Hypothalamus (tissue), 51 donors: ENCODE measurements at regions not wholly inside any gene's neighbourhood (a gene's known extent, or its start where the extent isn't known, plus 50 kb on each side); places are given as distances from the start of the nearest gene placed in this dataset.
A peak's percentile ranks its signal among the peaks of the same experiment; 100 is the strongest.

ENCODE experiments used
- DNase-seq, 51 donors: peaks; one replicate each; lab custom pipeline; 2025; lab: John Stamatoyannopoulos, UW

DNA sequence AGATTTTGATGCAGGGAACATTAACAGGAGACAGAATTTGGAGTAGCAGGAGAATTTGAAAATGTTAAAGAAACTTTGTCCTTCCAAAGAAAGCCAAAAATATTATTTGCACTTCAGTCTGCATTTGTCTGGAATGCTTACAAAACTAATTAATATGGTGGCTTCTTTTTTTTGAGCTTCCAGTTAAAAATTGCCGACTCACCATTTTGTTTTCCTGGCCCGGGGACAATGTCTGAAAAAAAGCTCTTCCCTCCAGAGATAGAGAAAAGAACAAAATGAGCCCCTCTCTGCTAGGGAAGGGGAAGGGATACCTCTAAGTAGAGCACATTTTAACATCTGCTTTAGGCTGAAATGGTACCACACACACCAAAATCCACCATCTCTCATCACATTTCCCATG is 360.8 kb downstream of the SOX9 start:
- DNase-seq, result no peak

- no peak for DNase-seq
Measured at GRCh38 chr17:72485596-72485995, 364.8 kb downstream of the SOX9 start.

DNA sequence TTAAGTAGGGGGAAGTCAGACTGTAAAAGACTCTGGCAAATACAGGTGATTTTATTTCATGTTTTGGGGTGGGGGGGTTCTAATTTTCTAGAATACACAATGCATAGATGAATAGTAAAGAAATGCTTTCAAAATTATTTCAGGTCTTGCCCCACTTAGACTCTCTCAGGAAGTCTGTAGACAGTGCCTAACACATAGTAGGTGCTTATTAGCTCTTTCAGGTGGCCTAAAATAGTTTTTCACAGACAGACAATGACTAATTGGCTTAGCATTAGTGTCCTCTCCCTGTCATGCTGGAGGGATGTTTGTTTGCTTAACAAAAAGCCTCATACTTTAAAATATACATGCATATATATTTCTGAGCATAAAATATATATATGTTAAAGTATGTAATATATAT is 366.0 kb downstream of the SOX9 start:
- no peak for DNase-seq

GRCh38 chr17:72487731-72488494 is 367.1 kb downstream of the SOX9 start:
- DNase-seq, result no peak

DNA sequence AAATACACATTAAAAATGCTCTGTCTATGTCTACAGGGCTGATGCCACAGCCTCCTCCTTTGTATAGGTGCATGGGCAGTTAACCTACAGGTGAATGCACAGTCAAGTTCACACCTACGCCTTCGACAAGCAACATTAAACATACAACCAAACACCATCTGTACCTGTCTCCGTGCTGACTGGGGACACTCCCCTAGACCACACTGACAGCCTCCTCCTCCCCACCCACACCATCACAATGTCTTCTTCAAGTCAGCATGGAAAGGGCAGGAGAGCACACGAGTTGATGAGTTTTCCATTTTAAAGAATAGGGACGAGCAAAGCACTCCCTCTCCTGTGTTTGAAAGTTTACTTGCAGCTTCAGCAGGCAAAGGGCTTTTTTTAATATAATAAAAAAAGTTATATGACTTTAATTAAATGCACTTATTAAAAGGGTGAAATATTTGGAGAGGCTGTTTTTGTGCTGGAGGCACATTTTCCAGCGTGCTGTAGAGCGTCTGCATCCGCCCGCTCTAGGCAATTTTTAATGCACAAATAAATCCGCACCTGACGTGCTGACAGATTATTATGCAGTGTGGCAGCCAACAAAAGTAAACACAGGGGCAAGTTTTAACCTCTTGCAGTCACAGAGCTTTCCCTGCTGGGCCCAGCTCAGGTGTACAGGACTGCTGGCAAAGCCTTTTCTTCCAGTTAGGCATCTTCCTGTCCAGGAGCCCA is 367.9 kb downstream of the SOX9 start:
- no peak for DNase-seq

DNA sequence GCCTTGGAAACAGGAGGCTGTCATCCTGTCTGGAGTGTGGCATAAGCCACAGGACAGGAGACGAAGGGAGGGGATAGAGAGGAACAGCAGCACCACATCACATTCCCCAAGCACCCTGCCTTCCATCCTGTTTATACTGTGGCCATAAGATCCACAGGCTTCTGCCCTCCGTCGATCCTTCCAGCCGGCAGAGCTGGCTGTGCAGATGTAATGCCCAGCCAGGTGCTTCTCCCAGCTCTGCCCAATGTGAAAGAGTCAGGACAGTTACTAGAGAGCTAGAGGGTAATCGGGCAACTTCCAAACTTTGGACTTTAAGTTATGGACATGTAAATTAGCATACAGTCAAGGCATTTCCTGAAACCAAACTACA is 368.4 kb downstream of the SOX9 start:
- no peak for DNase-seq

- DNase-seq, result no peak
Measured at GRCh38 chr17:72491102-72491501, 370.3 kb downstream of the SOX9 start.

- DNase-seq, result no peak
Measured at GRCh38 chr17:72492494-72492893, 371.7 kb downstream of the SOX9 start.

- DNase-seq, result no peak
Measured at GRCh38 chr17:72492941-72493340, 372.1 kb downstream of the SOX9 start.

GRCh38 chr17:72494566-72494965 is 373.7 kb downstream of the SOX9 start:
- DNase-seq, result no peak

- no peak for DNase-seq
Measured at GRCh38 chr17:72496461-72496860, 375.6 kb downstream of the SOX9 start.

DNA sequence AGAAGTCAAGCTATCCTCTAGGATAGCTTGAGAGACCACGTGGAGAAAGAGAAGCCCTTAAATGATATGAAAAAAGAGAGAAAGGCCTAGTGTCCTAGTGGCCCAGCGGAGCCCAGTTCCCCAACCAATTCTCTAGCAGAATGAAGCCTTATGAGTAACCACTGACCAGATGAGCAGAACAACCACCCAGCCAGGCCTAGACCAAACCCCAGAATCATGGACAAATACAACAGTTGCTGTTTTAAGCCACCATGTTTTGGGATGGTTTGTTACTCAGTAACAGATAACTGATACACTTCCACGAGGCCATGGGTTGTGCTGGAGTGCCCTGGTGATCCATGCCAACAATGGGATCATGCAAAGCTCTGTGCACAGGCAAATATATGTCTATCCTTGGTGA is 377.1 kb downstream of the SOX9 start:
- DNase-seq, result no peak

DNA sequence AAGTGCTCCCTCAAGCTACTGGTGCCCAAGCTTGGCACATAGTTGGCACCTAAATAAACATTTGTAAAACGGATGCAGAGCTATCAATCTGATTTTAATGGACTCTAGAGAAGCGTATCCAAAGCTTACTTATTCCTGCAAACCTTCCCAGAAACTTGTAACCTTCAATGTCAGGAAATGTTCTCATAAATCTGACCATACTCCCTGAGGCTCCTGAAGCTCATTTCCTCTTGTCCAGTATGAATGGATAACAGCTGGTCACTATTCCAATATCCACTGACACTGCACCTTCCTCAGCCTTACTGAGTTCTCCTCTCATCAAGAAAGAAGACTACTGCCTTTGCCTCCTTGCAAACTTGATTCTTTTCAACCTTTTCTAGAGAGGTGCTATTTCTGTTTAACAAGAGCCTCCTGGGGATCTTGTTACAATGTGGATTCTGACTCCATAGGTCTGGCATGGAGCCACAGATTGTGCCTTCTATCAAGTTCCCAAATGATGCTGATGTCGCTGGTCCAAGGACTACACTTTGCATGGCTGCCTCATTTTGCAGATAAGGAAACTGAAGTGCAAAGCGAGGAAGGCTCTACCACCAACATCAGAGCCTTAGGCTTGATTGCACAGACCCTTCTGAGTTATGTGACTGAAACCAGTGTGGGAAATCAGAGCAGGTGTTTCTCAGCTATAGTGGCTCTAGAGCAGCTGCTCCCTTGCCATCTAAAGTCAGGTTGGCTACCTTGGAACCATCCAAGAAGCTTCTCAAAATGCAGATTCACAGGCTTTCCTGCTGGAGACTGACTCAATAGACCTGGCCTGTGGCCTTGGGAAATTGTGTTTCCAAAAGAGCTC is 377.8 kb downstream of the SOX9 start:
- no peak for DNase-seq

DNA sequence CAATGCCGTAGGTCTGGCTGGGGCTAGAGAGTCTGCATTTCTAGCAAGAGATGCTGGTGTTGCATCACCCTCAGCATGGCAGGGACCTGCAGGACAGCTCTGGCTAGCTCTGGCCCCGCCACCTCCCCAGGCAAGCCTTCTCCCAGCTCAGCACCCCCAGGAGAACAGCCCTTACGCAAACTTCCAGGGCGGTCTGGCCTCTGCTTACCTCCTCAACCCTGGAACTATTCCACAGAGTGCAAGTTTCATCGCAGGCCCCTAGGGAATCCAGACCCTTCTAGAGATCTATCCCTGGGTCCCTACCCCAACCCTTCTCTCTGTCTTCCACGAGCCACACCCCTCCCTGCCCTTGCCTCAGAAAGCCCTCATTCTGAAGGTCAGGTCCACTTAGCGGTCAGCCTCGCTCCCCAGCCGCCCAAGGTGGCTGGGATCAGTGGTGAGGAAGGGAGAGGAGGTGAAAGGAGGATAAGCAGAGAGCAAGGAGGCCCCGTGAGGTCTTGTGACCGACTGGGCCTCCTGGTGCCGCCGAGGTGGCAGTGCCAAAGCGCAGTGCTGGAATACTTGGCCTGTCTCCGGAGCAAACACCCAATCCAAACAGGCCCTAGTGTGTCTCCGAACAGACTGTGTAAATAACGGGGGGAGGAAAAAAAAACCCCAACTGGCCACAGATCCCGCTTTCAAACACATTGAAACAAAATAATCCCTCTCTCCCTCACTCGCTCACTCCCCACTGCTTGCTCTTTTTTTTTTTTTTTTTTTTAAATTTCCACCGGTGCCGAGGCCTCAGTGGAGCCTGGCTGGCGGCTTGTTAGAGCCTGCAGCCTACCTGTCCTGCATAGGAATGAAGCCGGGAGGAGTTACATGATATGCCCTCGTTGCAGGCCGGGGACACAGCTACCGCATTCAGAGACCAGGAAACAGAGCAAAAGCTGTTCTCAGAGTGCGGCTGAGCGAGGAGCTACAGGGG is 380.9 kb downstream of the SOX9 start:
- peak in 35 of 51 donors; percentile 8 to 80 (median 50) for DNase-seq

DNA sequence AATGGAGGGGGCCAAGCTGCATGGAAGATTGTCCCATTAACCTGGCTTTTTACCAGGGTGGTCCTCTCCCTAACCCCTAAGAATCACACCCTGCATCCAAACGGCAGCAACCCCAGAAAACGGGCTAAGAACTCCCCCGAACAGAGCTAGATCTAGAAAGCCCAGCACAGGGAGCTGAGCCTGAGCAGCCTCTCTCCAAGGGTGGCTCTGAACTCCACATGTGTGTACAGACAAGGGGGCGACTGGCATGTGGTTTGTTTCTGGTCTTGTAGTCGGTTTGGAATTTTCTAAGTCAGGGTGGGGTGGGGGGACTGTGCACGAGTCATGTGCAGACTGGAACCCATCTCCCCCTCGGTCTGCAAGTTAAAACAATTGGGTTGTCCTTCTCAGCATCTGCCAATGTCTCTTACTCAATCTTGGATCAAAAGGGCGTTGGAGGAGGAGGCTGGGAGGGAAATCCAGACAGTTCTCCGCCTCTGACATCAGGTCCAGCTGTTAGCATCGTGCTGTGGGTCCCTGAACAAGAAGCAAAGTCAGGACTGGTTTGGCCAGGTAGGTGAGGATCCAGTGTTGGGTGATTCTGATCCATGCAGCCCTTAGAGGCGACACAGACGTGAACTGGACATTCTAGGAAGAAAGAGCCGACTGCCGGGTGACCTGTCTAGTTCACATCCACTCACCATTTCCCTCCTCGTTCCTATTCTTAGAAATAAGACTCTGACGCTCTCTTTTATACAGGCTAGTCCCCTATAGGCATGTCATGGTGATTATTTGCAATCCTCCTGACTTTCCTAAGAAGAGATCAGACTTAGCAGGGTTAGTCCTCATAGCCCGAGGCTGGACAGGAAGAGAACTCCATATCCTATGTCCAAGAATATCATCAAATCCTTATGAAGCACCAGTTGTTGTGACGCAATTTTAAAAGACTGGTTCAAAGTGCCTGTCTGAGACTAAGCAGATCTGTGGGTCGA is 381.8 kb downstream of the SOX9 start:
- DNase-seq, result no peak

DNA sequence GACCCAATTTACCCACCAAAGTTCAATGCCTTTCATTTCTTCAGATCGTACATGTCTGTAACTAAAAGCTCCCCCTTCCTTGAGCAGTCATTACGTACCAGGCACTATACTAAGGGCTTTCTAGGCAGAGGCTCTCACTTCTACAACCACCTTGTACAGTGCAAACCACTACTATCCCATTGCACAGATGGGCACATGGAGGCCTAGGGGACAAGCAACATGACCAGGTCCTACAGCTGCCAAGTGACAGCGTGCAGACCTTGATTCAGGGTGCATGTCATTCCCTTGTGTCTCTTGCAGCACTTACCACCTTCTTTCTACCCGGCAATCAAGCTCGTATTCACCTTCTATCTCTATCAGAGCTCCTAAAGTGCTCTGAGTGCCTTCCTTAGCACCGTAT is 382.7 kb downstream of the SOX9 start:
- no peak for DNase-seq

DNA sequence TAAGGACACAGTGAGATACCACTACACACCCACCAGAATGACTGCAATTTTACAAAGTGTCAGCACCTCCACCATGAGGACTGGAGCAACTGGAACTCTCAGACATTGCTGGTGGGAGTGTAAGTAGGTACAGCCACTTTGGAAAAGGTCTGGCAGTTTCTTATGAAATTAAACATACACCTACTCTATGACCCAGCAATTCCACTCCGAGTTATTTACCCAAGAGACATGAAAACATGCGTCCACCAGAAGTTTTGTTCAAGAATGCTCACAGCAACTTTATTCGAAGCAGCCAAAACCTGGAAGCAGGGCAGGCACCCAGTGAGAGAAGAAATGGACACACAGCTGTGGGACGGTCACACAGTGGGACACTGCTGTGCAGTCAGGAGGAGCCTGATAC is 384.0 kb downstream of the SOX9 start:
- no peak for DNase-seq

DNA sequence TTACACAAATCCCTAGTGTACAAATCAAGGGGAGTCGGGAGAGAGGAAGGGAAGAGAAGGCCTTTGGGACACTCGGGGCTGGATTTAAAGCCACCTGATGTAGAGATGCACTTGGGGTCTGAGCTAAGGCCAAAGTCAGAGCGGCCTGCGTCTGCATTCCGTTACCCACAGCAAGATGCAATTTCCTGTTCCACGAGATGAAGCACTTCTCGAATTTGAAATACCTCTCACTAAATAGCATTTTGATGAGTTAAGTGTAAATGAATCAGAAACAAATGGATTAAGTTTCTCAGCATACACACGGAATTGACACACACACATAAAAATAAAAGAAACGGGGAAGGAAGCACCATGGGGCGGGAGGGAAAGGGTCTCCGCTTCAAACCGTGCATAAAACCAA is 386.0 kb downstream of the SOX9 start:
- no peak for DNase-seq

DNA sequence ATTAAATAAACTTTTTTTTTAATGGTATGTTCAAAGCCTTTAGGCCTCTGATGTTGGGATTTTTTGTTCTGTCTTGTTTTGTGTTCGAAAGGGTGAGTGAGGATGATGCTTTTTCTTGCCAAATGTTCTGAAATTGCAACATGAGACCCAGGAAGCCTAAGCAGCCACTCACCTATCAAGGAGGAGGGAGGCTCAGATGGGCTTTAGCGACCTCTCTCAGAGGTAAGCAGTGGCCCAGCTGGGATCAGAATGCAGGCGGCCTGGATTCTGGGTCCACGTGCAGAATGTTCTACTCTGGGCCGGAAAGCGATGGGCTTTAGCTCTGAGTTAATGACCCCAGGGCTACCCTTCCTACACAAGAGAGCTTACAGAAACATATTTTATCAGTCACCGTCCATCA is 386.6 kb downstream of the SOX9 start:
- no peak for DNase-seq
